Transverse colon (tissue), 4 donors: ENCODE measurements at regions not wholly inside any gene's neighbourhood (a gene's known extent, or its start where the extent isn't known, plus 50 kb on each side); places are given as distances from the start of the nearest gene placed in this dataset.

Experiments used
- DNase-seq: peaks from one replicate; pipeline ENCODE4 v3.0.0-alpha.2; 2019
- H3K27ac ChIP-seq, 4 donors: fragments of 200-600 bp; sonication (generic); 2 replicates each; pipeline ENCODE4 v1.5.1; 2016 to 2018; ENCODE audit warnings: inconsistent platforms in 4 of 4
- H3K27me3 ChIP-seq: fragments of 200-600 bp; sonication (generic); 2 replicates; pipeline ENCODE4 v1.5.1; 2017; ENCODE audit warnings: inconsistent platforms
- H3K36me3 ChIP-seq, 4 donors: fragments of 200-600 bp; sonication (generic); 2 replicates each; pipeline ENCODE4 v1.5.1; 2017 to 2019; ENCODE audit warnings: inconsistent platforms in 4 of 4
- H3K4me1 ChIP-seq, 4 donors: fragments of 200-600 bp; sonication (generic); 2 replicates each; pipeline ENCODE4 v1.5.1; 2017 to 2020; ENCODE audit warnings: inconsistent platforms in 4 of 4
- H3K4me3 ChIP-seq, 4 donors: fragments of 200-600 bp; sonication (generic); 1 replicate in 1 of 4; 2 replicates in 3 of 4; pipeline versions ENCODE4 v1.5.1 to v1.6.1; 2017 to 2019; ENCODE audit warnings: inconsistent platforms in 4 of 4
- H3K9me3 ChIP-seq, 2 donors: fragments of 200-600 bp; sonication (generic); 2 replicates each; pipeline ENCODE4 v1.5.1; 2017 to 2019; ENCODE audit warnings: inconsistent platforms in 2 of 2
- EP300 ChIP-seq: sonication (generic); formaldehyde crosslinking; IDR thresholded peaks from one replicate; pipeline ENCODE4 v1.6.1; 2017; ENCODE audit warnings: antibody characterized with exemption, low read depth
- POLR2A ChIP-seq: fragments of 450-650 bp; IDR thresholded peaks from one replicate; pipeline ENCODE4 v1.6.1; 2016; ENCODE audit warnings: antibody characterized with exemption, mild to moderate bottlenecking, moderate library complexity
- POLR2AphosphoS5 ChIP-seq, 3 donors: sonication (generic); formaldehyde crosslinking; IDR thresholded peaks; one replicate each; pipeline ENCODE4 v1.6.1; 2016; ENCODE audit warnings: antibody characterized with exemption in 3 of 3
- WGBS, 2 donors: methylation state at CpG; one replicate each; pipeline ENCODE4 v1.1.5; 2018; ENCODE audit warnings: low coverage in 1 of 2; 5-methylcytosine and 5-hydroxymethylcytosine counted together
- in situ Hi-C, 4 donors: fragments of 200-750 bp; cut with MboI; loops; one replicate each; pipeline versions ENCODE4 v1.15.0 to v1.15.1; 2017; ENCODE audit warnings: low sequenced_read_pairs in 3 of 4, low pct_ligation_motif_present in 1 of 4, low pct_unique_long_range_greater_than_20kb in 1 of 4
- intact Hi-C: fragments of 100-400 bp; cut with DNase I; formaldehyde crosslinking; loops from one replicate; pipeline ENCODE4 v1.15.1; 2023; ENCODE audit warnings: low total_unique reads
- TF ChIP-seq, protein P1 (sequence below), 5 experiments: fragments of 200-600 bp in 3 of 5; fragments of 450-650 bp in 2 of 5; sonication (generic) in 3 of 5; IDR thresholded peaks; 1 replicate in 2 of 5; 2 replicates in 3 of 5; pipeline ENCODE4 v1.5.1; 2016 to 2017; ENCODE audit warnings: antibody characterized with exemption in 5 of 5, inconsistent platforms in 3 of 5, mild to moderate bottlenecking in 2 of 5, moderate library complexity in 1 of 5

DNA sequence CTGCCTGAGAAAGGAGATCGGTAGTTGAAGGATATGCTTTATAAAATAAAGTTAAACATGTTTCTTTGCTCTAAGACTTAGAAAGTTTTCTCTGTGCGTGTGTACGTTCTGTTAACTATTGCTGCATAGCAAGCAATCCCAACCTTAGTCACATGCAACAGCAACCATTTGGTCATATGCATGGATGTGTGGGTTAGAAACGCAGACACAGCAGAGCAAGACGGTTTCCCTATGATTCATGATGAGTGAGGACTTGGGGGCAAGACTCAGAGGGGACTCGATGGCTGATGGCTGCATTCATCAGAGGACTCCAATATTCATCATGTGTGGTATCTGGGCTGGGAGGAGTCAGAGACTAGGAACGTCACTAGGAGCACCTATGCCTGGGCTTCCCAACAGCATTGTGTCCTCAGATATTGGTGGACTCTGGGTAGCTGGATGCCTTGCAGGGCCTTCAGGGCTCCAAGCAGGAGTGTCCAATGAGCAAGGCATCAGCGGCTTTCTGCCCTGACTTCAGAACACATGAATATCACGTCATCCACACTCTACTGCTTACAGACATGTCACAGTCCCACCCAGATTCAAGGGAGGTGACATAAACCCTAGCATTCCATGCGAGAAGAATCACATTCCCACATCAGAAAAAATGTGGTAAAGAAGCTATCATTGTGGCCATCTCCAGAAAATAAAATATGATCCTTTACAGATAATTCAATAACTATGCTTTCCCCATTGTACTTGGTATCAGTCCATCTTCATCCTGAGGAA is 731.2 kb downstream of the TNS3 start:
- WGBS, 2 donors = 88 to 92% methylated on average over 4 to 10 of the region's 10 CpGs
- TF ChIP-seq, protein P1, sequence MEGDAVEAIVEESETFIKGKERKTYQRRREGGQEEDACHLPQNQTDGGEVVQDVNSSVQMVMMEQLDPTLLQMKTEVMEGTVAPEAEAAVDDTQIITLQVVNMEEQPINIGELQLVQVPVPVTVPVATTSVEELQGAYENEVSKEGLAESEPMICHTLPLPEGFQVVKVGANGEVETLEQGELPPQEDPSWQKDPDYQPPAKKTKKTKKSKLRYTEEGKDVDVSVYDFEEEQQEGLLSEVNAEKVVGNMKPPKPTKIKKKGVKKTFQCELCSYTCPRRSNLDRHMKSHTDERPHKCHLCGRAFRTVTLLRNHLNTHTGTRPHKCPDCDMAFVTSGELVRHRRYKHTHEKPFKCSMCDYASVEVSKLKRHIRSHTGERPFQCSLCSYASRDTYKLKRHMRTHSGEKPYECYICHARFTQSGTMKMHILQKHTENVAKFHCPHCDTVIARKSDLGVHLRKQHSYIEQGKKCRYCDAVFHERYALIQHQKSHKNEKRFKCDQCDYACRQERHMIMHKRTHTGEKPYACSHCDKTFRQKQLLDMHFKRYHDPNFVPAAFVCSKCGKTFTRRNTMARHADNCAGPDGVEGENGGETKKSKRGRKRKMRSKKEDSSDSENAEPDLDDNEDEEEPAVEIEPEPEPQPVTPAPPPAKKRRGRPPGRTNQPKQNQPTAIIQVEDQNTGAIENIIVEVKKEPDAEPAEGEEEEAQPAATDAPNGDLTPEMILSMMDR (IDR thresholded peaks at IDR 0.05) = no peak
- TF ChIP-seq POLR2AphosphoS5 (IDR thresholded peaks at IDR 0.05) (no peak), POLR2A (no peak), EP300 (no peak)
- Histone ChIP-seq H3K4me3 (no peak overlapping the region), H3K27me3 (no peaks in the 10 kb centered on the region), H3K36me3 (no peaks in the 10 kb centered on the region), H3K4me1 (no peaks in the 10 kb centered on the region), H3K9me3 (no peaks in the 10 kb centered on the region), H3K27ac (no peak overlapping the region)
- DNase-seq = no peak
- intact Hi-C loops (no loop called here), in situ Hi-C loops (no loop called here)

GRCh38 chr7:46848944-46849343 is 733.0 kb downstream of the TNS3 start:
- intact Hi-C loops = no loop called here
- no peaks in the 10 kb centered on the region for H3K4me1 ChIP-seq
- no peak for TF ChIP-seq POLR2AphosphoS5 (IDR thresholded peaks at IDR 0.05)
- no peak for TF ChIP-seq EP300
- TF ChIP-seq, protein P1 (IDR thresholded peaks at IDR 0.05) = no peak
- TF ChIP-seq POLR2A = no peak
- no peaks in the 10 kb centered on the region for H3K27me3 ChIP-seq
- no peak overlapping the region for H3K4me3 ChIP-seq
- no peaks in the 10 kb centered on the region for H3K36me3 ChIP-seq
- no peak overlapping the region for H3K27ac ChIP-seq
- no peaks in the 10 kb centered on the region for H3K9me3 ChIP-seq
- WGBS, 2 donors = 76 to 82% methylated on average over 2 of the region's 2 CpGs
- no peak for DNase-seq
- in situ Hi-C loops = no loop called here

GRCh38 chr7:46848311-46848710 is 733.6 kb downstream of the TNS3 start:
- DNase-seq = no peak
- H3K27me3 ChIP-seq = no peaks in the 10 kb centered on the region
- in situ Hi-C loops (no loop called here), intact Hi-C loops (no loop called here)
- 76% methylated on average over 1 of the region's 1 CpG; no CpG with 5 or more reads in 1 of the 2 donors for WGBS, 2 donors
- no peaks in the 10 kb centered on the region for H3K9me3 ChIP-seq
- TF ChIP-seq POLR2A (no peak), POLR2AphosphoS5 (IDR thresholded peaks at IDR 0.05) (no peak), EP300 (no peak)
- TF ChIP-seq, protein P1 (IDR thresholded peaks at IDR 0.05) = no peak
- no peaks in the 10 kb centered on the region for H3K4me1 ChIP-seq
- H3K27ac ChIP-seq = no peak overlapping the region
- H3K4me3 ChIP-seq = no peak overlapping the region
- H3K36me3 ChIP-seq = no peaks in the 10 kb centered on the region

DNA sequence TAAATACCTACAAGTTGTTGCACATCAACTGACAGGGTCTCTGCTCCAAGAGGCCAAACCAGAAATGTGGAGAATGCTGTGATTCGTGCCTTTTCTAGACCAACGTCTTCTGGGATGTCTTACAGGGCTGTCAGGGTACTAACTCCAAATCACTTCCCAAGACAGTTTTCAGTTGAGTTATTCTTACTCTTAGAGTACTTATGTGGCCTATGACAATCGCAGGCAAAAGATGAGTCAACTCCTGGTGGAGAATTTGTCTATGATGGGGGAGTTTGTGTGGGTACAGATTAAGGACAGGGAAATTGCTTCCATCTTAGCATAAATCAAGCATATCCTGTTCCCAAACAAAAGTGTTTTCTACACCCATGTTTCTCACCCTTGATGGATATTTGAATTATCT is 734.8 kb downstream of the TNS3 start:
- intact Hi-C loops = no loop called here
- in situ Hi-C loops = no loop called here
- TF ChIP-seq EP300 (no peak), POLR2AphosphoS5 (IDR thresholded peaks at IDR 0.05) (no peak), POLR2A (no peak)
- TF ChIP-seq, protein P1 (IDR thresholded peaks at IDR 0.05) = no peak
- no peak overlapping the region for H3K27ac ChIP-seq
- H3K36me3 ChIP-seq = no peaks in the 10 kb centered on the region
- no peaks in the 10 kb centered on the region for H3K4me1 ChIP-seq
- no peak overlapping the region for H3K4me3 ChIP-seq
- DNase-seq = no peak
- no peaks in the 10 kb centered on the region for H3K9me3 ChIP-seq
- WGBS, 2 donors = 81 to 93% methylated on average over 3 of the region's 3 CpGs
- H3K27me3 ChIP-seq = no peaks in the 10 kb centered on the region
